Mesodermal cell (in vitro differentiated cells): ENCODE measurements at regions not wholly inside any gene's neighbourhood (a gene's known extent, or its start where the extent isn't known, plus 50 kb on each side); places are given as distances from the start of the nearest gene placed in this dataset.

Source experiments
- H3K27ac ChIP-seq: 2 replicates; pipeline ENCODE4 v1.7.0; 2013; ENCODE audit warnings: mild to moderate bottlenecking, low read depth, low read length, moderate library complexity; ENCODE audit not compliant: severe bottlenecking
- H3K36me3 ChIP-seq: 2 replicates; pipeline ENCODE4 v1.7.1; 2013; ENCODE audit warnings: mild to moderate bottlenecking, low read length, moderate library complexity; ENCODE audit not compliant: control insufficient read depth, insufficient read depth
- H3K4me1 ChIP-seq: one replicate; pipeline ENCODE4 v1.7.1; 2013; ENCODE audit warnings: mild to moderate bottlenecking, low read length; ENCODE audit not compliant: insufficient read depth, control insufficient read depth, poor library complexity, severe bottlenecking
- H3K4me3 ChIP-seq: 2 replicates; pipeline ENCODE4 v1.7.0; 2013; ENCODE audit warnings: low read length, control low read depth, mild to moderate bottlenecking; ENCODE audit not compliant: insufficient read depth, poor library complexity, severe bottlenecking; ENCODE audit errors: extremely low read depth
- H3K9me3 ChIP-seq: 2 replicates; pipeline ENCODE4 v1.7.1; 2013; ENCODE audit warnings: mild to moderate bottlenecking, low read length, moderate library complexity; ENCODE audit not compliant: control insufficient read depth
- WGBS, 2 experiments: methylation state at CpG; one replicate each; pipeline ENCODE4 v1.1.5; 2013; ENCODE audit warnings: missing lambda C conversion rate in 2 of 2; ENCODE audit not compliant: insufficient coverage in 2 of 2; 5-methylcytosine and 5-hydroxymethylcytosine counted together

GRCh38 chr5:144798595-144798994 lies 627.9 kb downstream of the KCTD16 start:
- H3K36me3 ChIP-seq: no peaks in the 10 kb centered on the region
- no peak overlapping the region for H3K4me3 ChIP-seq
- no peak overlapping the region for H3K27ac ChIP-seq
- peaks cover 4% of the 10 kb centered on the region for H3K4me1 ChIP-seq
- H3K9me3 ChIP-seq: no peaks in the 10 kb centered on the region
- no CpG with 5 or more reads among the region's 1 CpG for WGBS, 2 experiments

DNA sequence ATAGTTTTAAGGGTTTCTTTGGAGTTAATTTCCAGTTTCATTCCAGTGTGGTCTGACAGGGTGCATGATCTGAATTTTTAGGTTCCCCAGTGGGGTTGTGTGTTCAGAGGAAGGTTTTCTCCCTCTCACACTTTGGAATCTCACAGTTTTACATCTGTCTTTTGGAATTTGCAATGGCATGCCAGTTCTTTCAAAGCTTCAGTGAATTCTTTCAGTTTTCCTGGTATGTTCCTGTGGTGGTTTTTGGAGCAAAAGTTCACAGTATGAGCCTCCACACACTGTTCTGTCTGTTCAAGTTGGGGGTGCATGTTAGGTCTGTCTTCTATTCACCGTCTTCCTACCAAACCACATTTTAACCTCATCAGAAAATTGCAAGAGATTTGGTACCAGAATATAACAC lies 624.2 kb downstream of the KCTD16 start:
- no peak overlapping the region for H3K4me3 ChIP-seq
- peaks cover 4% of the 10 kb centered on the region for H3K4me1 ChIP-seq
- WGBS, 2 experiments: no CpG with 5 or more reads among the region's 1 CpG
- peaks cover 12% of the 10 kb centered on the region for H3K9me3 ChIP-seq
- H3K36me3 ChIP-seq: no peaks in the 10 kb centered on the region
- H3K27ac ChIP-seq: no peak overlapping the region

- Histone ChIP-seq H3K4me3 (no peak overlapping the region), H3K36me3 (no peaks in the 10 kb centered on the region), H3K9me3 (peaks cover 12% of the 10 kb centered on the region), H3K27ac (no peak overlapping the region), H3K4me1 (no peaks in the 10 kb centered on the region)
- WGBS, 2 experiments: 75 to 84% methylated on average over 2 to 3 of the region's 3 CpGs
These were observed 617.9 kb downstream of the KCTD16 start for GRCh38 chr5:144788556-144788955.

DNA sequence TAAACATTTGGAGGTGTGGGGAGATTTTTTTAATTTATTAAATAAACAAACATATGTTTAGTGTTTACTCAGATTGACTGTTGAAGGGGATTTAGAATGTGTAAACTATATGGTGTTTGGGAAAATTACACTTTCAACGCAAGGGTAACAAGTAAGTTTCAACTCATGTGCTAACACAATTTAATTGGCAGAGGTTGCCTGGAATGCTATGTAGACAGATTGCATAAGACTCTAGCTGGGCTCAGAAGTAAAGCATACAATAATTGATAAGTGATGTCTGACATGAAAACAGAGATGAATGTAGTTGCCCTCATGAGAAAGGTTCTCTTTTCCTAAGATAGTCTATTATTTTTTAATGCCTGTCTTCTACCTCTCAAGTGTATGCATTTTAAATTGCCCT lies 617.4 kb downstream of the KCTD16 start:
- Histone ChIP-seq H3K27ac (no peak overlapping the region), H3K9me3 (peaks cover 12% of the 10 kb centered on the region), H3K4me3 (no peak overlapping the region), H3K4me1 (no peaks in the 10 kb centered on the region), H3K36me3 (no peaks in the 10 kb centered on the region)
- WGBS, 2 experiments: 100% methylated on average over 1 of the region's 1 CpG; no CpG with 5 or more reads in 1 of the 2 experiments

DNA sequence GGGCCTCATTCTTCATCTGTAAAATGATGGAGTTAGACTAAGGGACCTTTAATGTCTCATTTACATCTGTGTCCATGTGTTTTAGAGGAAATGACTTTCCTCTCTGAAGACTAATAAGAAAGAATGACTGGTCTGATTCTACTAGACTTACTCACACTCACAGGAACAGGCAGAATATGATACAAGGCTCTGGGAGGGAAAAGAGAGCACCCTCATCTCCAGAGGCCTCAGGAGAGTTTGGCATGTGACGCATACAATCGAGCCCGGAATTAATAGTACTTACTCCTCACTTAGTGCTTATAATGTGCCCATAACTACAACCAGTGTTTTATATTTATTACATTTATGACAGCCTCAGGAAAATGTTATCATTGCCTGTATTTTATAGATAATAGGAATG lies 608.7 kb downstream of the KCTD16 start:
- H3K4me1 ChIP-seq: no peaks in the 10 kb centered on the region
- H3K9me3 ChIP-seq: no peaks in the 10 kb centered on the region

GRCh38 chr5:144778561-144778960 lies 607.9 kb downstream of the KCTD16 start:
- no peaks in the 10 kb centered on the region for H3K4me1 ChIP-seq
- no peak overlapping the region for H3K27ac ChIP-seq
- no peaks in the 10 kb centered on the region for H3K36me3 ChIP-seq
- no CpG with 5 or more reads among the region's 2 CpGs for WGBS, 2 experiments
- H3K4me3 ChIP-seq: no peak overlapping the region
- H3K9me3 ChIP-seq: no peaks in the 10 kb centered on the region

More for the DNA sequence above, 608.7 kb downstream of the KCTD16 start:
- Histone ChIP-seq H3K27ac (no peak overlapping the region), H3K36me3 (no peaks in the 10 kb centered on the region), H3K4me3 (no peak overlapping the region)
- WGBS, 2 experiments: no CpG with 5 or more reads among the region's 3 CpGs

DNA sequence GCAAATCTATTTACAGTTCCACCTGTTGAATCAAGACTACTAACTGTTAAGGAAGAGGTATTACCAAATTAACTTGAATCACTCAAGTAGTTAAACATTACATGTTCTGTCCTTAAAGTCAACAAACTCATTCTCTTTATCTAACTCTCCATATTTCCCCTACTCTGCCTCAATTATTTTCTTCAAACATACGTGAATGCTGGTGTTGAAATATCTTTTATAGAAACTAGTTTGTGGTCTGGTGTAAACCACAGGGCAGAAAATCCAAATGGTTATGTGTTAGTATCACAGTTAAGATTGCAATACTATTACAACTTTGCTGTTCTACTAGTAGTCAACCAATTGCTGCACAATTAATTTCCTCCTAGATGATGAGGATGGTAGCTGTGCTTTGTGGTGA lies 603.5 kb downstream of the KCTD16 start:
- H3K27ac ChIP-seq: no peak overlapping the region
- H3K4me3 ChIP-seq: no peak overlapping the region
- H3K9me3 ChIP-seq: no peaks in the 10 kb centered on the region
- H3K4me1 ChIP-seq: no peaks in the 10 kb centered on the region
- no peaks in the 10 kb centered on the region for H3K36me3 ChIP-seq
- WGBS, 2 experiments: no CpG with 5 or more reads among the region's 1 CpG

GRCh38 chr5:144773628-144774027 lies 603.0 kb downstream of the KCTD16 start:
- Histone ChIP-seq H3K9me3 (no peaks in the 10 kb centered on the region), H3K36me3 (no peaks in the 10 kb centered on the region), H3K4me1 (no peaks in the 10 kb centered on the region), H3K27ac (no peak overlapping the region), H3K4me3 (no peak overlapping the region)
- WGBS, 2 experiments: 67% methylated on average over 3 of the region's 4 CpGs; no CpG with 5 or more reads in 1 of the 2 experiments

- no peak overlapping the region for H3K27ac ChIP-seq
- WGBS, 2 experiments: 100% methylated on average over 1 of the region's 2 CpGs; no CpG with 5 or more reads in 1 of the 2 experiments
- no peaks in the 10 kb centered on the region for H3K9me3 ChIP-seq
- H3K4me1 ChIP-seq: no peaks in the 10 kb centered on the region
- no peaks in the 10 kb centered on the region for H3K36me3 ChIP-seq
- no peak overlapping the region for H3K4me3 ChIP-seq
These were observed 601.1 kb downstream of the KCTD16 start for GRCh38 chr5:144771802-144772201.

DNA sequence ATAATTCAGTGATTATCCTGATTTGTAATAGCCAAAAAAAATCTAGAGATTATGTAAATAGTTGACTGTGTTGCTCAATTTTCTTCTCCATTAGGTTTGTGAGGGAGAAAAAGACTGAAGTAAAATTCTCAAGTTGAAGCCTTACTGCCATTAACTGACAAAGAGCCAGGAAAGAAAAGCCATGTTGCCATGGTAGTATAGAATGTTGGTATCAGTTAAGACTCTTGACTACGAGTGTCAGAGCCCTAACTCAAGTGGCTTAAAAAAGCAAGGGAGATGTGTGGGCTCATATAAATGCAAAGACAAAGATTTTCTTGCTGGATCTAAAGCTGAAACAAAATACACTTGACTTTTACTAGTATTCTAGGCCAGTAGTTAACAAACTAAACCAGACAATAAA lies 571.7 kb downstream of the KCTD16 start:
- WGBS, 2 experiments: 38 to 60% methylated on average over 1 of the region's 1 CpG

DNA sequence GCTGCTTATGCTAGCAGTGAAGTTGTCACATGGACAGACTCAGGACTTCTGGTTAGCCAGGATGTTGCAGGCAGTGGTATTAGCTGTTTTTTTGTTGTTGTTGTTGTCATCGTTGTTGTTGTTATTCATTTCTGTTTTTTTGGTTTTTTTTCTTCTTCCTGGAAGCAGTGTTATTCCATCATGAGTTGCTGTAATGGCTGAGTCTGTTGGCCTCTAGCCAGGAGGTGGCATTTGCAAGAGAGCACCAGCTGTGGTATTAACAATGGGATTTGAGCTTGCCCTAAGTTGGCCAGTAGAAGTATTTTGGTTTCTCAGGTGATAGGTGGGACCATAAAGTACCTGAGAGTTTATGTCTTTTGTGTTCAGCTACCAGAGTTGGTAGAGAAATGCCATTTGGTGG lies 561.1 kb downstream of the KCTD16 start:
- no peak overlapping the region for H3K27ac ChIP-seq
- WGBS, 2 experiments: 88% methylated on average over 1 of the region's 1 CpG; no CpG with 5 or more reads in 1 of the 2 experiments
- no peaks in the 10 kb centered on the region for H3K4me1 ChIP-seq
- H3K9me3 ChIP-seq: peaks cover 3% of the 10 kb centered on the region
- H3K36me3 ChIP-seq: no peaks in the 10 kb centered on the region
- no peak overlapping the region for H3K4me3 ChIP-seq

More for the DNA sequence above, 571.7 kb downstream of the KCTD16 start:
- Histone ChIP-seq H3K36me3 (no peaks in the 10 kb centered on the region), H3K9me3 (no peaks in the 10 kb centered on the region), H3K4me3 (no peak overlapping the region), H3K4me1 (no peaks in the 10 kb centered on the region), H3K27ac (no peak overlapping the region)
